ENCODE measurements at regions not wholly inside any gene's neighbourhood (a gene's known extent, or its start where the extent isn't known, plus 50 kb on each side); places are given as distances from the start of the nearest gene placed in this dataset.

DNA sequence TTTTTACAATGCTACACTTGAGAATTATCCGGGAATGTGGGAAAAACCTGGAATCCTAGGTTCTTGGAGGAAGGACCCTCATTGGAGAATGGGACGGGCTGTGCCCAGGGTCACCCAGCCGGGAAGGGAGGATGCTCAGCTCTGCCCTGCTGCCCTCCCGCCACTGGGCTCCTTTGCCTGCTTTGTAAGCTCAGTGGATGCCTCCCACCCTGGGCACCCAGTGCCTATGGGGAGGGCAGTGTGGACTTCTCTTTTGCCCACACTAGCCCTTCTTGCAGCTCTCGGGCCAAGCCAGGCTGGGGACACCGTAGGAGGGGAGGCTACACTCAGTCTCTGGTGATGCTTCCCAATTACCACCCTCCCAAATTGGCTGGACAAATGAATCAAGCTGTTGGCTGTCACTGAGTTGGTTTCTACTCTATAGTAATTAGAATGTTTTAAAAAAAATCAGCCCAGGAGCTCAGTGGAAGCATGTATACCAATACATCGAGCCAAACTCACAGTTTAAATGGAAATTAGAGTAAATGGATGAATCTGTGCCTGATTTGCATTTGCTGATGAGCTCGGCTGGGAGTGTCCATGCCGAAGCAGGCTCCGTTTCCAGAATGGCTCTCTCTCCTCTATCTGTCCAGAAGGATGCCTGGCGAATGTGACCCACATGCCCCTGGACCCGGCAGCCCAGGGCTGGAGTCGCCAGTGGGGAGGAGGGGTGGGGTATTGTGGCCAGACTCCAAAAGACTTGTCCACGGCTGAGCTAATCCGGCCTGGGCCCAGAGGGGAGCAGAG lies 317.0 kb downstream of the CTTN start:
- H3K27me3 Mint-ChIP-seq = no peaks in the 10 kb centered on the region

DNA sequence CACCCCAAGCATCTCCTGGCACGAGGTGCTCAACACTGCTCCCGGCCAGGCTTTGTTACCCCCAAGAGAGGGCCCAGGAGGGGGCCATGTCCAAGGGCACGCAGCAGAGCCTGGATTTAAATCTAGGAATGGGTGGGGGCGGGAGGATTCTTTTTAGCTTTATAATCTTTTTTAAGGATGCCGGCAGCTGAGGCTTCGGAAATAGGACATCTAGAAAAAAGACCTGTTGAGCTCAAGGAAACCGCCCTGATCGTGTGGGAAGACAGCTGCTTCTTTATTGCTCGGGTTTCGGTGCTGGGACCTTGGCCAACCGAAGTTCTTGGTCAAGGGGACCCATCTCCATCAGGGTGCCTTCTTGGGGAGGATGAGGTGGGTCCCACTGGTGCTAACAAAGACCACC lies 317.9 kb downstream of the CTTN start:
- DNase-seq (ENCODE audit: low spot score, unreplicated experiment) = no peak
- Mint-ChIP-seq H3K9me3 (ENCODE audit: low read depth) (no peaks in the 10 kb centered on the region), H3K36me3 (ENCODE audit: insufficient read depth) (no peaks in the 10 kb centered on the region), H3K4me3 (ENCODE audit: low read depth) (no peak overlapping the region), H3K27ac (no peak overlapping the region), H3K27me3 (no peaks in the 10 kb centered on the region), H3K4me1 (ENCODE audit: low read depth) (no peaks in the 10 kb centered on the region)
- TF ChIP-seq, protein P1, sequence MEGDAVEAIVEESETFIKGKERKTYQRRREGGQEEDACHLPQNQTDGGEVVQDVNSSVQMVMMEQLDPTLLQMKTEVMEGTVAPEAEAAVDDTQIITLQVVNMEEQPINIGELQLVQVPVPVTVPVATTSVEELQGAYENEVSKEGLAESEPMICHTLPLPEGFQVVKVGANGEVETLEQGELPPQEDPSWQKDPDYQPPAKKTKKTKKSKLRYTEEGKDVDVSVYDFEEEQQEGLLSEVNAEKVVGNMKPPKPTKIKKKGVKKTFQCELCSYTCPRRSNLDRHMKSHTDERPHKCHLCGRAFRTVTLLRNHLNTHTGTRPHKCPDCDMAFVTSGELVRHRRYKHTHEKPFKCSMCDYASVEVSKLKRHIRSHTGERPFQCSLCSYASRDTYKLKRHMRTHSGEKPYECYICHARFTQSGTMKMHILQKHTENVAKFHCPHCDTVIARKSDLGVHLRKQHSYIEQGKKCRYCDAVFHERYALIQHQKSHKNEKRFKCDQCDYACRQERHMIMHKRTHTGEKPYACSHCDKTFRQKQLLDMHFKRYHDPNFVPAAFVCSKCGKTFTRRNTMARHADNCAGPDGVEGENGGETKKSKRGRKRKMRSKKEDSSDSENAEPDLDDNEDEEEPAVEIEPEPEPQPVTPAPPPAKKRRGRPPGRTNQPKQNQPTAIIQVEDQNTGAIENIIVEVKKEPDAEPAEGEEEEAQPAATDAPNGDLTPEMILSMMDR (IDR thresholded peaks at IDR 0.05; ENCODE audit: unreplicated experiment) = no peak

More for the DNA sequence above, 317.0 kb downstream of the CTTN start:
- Mint-ChIP-seq H3K4me1 (ENCODE audit: low read depth) (no peaks in the 10 kb centered on the region), H3K27ac (no peak overlapping the region), H3K4me3 (ENCODE audit: low read depth) (no peak overlapping the region), H3K36me3 (ENCODE audit: insufficient read depth) (no peaks in the 10 kb centered on the region), H3K9me3 (ENCODE audit: low read depth) (no peaks in the 10 kb centered on the region)
- TF ChIP-seq, protein P1 (IDR thresholded peaks at IDR 0.05; ENCODE audit: unreplicated experiment) = no peak
- no peak for DNase-seq (ENCODE audit: low spot score, unreplicated experiment)

- no peak overlapping the region for H3K27ac Mint-ChIP-seq
- DNase-seq (ENCODE audit: low spot score, unreplicated experiment) = no peak
- H3K27me3 Mint-ChIP-seq = no peaks in the 10 kb centered on the region
- TF ChIP-seq, protein P1 (IDR thresholded peaks at IDR 0.05; ENCODE audit: unreplicated experiment) = no peak
- no peaks in the 10 kb centered on the region for H3K4me1 Mint-ChIP-seq (ENCODE audit: low read depth)
- no peaks in the 10 kb centered on the region for H3K36me3 Mint-ChIP-seq (ENCODE audit: insufficient read depth)
- no peaks in the 10 kb centered on the region for H3K9me3 Mint-ChIP-seq (ENCODE audit: low read depth)
- no peak overlapping the region for H3K4me3 Mint-ChIP-seq (ENCODE audit: low read depth)
These were observed 318.9 kb downstream of the CTTN start for GRCh38 chr11:70716986-70717775.

DNA sequence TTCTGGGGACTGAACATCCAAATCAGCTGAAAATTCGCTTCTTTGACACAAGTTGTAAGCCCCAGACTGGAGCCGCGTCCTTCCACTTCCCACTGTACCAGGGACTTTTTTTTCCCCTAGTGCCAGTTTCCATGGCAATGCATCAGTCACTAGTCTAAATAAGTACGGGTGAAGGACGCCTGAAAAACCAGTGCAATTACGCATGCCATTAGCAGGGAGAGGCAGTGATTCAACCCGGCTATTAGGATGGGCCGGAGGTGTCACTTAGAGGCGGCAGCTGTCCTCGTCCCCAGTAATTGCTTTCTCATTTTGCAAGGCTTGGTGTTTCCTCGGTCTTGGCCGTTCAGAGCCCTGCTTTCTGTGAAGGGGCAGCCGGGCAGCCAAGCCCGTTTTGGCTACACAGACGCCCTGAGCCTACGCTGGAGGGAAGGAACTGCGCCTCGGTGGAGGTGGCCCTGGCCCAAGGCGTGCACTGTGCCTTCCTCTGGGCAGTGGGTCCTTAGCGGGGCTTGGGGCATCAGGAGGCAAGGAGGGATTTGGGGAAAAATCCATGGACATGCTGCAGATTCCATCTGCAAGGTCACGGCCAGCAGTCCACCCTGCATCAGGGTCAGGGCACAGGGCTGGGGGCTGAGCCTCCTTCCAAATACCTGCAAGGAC lies 319.7 kb downstream of the CTTN start:
- TF ChIP-seq, protein P1 (IDR thresholded peaks at IDR 0.05; ENCODE audit: unreplicated experiment) = no peak
- Mint-ChIP-seq H3K4me3 (ENCODE audit: low read depth) (no peak overlapping the region), H3K9me3 (ENCODE audit: low read depth) (no peaks in the 10 kb centered on the region), H3K36me3 (ENCODE audit: insufficient read depth) (no peaks in the 10 kb centered on the region), H3K4me1 (ENCODE audit: low read depth) (no peaks in the 10 kb centered on the region), H3K27me3 (no peaks in the 10 kb centered on the region), H3K27ac (no peak overlapping the region)
- DNase-seq (ENCODE audit: low spot score, unreplicated experiment) = no peak

- Mint-ChIP-seq H3K36me3 (ENCODE audit: insufficient read depth) (no peaks in the 10 kb centered on the region), H3K9me3 (ENCODE audit: low read depth) (no peaks in the 10 kb centered on the region), H3K27ac (no peak overlapping the region), H3K4me3 (ENCODE audit: low read depth) (no peak overlapping the region), H3K27me3 (no peaks in the 10 kb centered on the region), H3K4me1 (ENCODE audit: low read depth) (no peaks in the 10 kb centered on the region)
- no peak for DNase-seq (ENCODE audit: low spot score, unreplicated experiment)
- TF ChIP-seq, protein P1 (IDR thresholded peaks at IDR 0.05; ENCODE audit: unreplicated experiment) = no peak
These were observed 321.2 kb downstream of the CTTN start for GRCh38 chr11:70719516-70719915.
